ENCODE measurements at regions not wholly inside any gene's neighbourhood (a gene's known extent, or its start where the extent isn't known, plus 50 kb on each side); places are given as distances from the start of the nearest gene placed in this dataset.

- CTCF ChIA-PET, result interaction anchor here (1.2 to 1.5 kb wide), 8 partner anchors 9 to 82 kb away, joined by 3 to 6 read pairs (median 4); no protein-coding TSS in a partner anchor
- POLR2A ChIA-PET, result interaction anchor here (0.8 to 1.0 kb wide), 2 partner anchors 12 to 27 kb away, joined by 3 read pairs; no protein-coding TSS in a partner anchor
- Histone ChIP-seq H3K4me3 (ENCODE audit: control insufficient read depth in 1 of 7, extremely low read depth in 1 of 7, insufficient read depth in 4 of 7, low read depth in 2 of 7, low read length in 6 of 7) (peak overlapping the region in 2 of 7 experiments; percentile 2 to 24), H3K27me3 (replicated peaks in 2 of 5; ENCODE audit: control insufficient read depth in 4 of 5, insufficient read depth in 5 of 5, low read length in 4 of 5) (no peaks in the 10 kb centered on the region), H3K36me3 (ENCODE audit: control insufficient read depth in 4 of 4, insufficient read depth in 4 of 4, low read length in 3 of 4) (peaks cover 0 to 26% (median 4%) of the 10 kb centered on the region in 4 experiments), H3K27ac (ENCODE audit: insufficient read depth in 1 of 2, low read depth in 1 of 2, low read length in 2 of 2, poor library complexity in 1 of 2, severe bottlenecking in 2 of 2) (no peak overlapping the region), H3K4me1 (ENCODE audit: control extremely low read depth in 1 of 4, control insufficient read depth in 4 of 4, insufficient read depth in 4 of 4, low read length in 3 of 4) (peaks cover 7 to 59% (median 50%) of the 10 kb centered on the region in 4 experiments), H3K9me3 (ENCODE audit: control extremely low read depth in 1 of 5, control insufficient read depth in 4 of 5, insufficient read depth in 2 of 5, low read depth in 1 of 5, low read length in 4 of 5) (no peaks in the 10 kb centered on the region)
- peak in 2 of 3 donors; percentile 39 to 45 for DNase-seq
- WGBS (ENCODE audit: insufficient coverage), result 0% methylated on average over 5 of the region's 12 CpGs
Observed at GRCh38 chr17:77471984-77472461, 331.3 kb downstream of the SEC14L1 start.

GRCh38 chr17:77472468-77473310 lies 331.9 kb downstream of the SEC14L1 start:
- Histone ChIP-seq H3K9me3 (ENCODE audit: control extremely low read depth in 1 of 5, control insufficient read depth in 4 of 5, insufficient read depth in 2 of 5, low read depth in 1 of 5, low read length in 4 of 5) (no peaks in the 10 kb centered on the region), H3K4me3 (ENCODE audit: control insufficient read depth in 1 of 7, extremely low read depth in 1 of 7, insufficient read depth in 4 of 7, low read depth in 2 of 7, low read length in 6 of 7) (peak overlapping the region in 2 of 7 experiments; percentile 2 to 24), H3K36me3 (ENCODE audit: control insufficient read depth in 4 of 4, insufficient read depth in 4 of 4, low read length in 3 of 4) (peaks cover 0 to 24% (median 4%) of the 10 kb centered on the region in 4 experiments), H3K4me1 (ENCODE audit: control extremely low read depth in 1 of 4, control insufficient read depth in 4 of 4, insufficient read depth in 4 of 4, low read length in 3 of 4) (peaks cover 7 to 53% (median 44%) of the 10 kb centered on the region in 4 experiments), H3K27ac (ENCODE audit: insufficient read depth in 1 of 2, low read depth in 1 of 2, low read length in 2 of 2, poor library complexity in 1 of 2, severe bottlenecking in 2 of 2) (no peak overlapping the region), H3K27me3 (replicated peaks in 2 of 5; ENCODE audit: control insufficient read depth in 4 of 5, insufficient read depth in 5 of 5, low read length in 4 of 5) (no peaks in the 10 kb centered on the region)
- POLR2A ChIA-PET, result interaction anchor here (0.8 to 1.0 kb wide), 2 partner anchors 11 to 28 kb away, joined by 3 read pairs; no protein-coding TSS in a partner anchor
- 67% methylated on average over 9 of the region's 10 CpGs for WGBS (ENCODE audit: insufficient coverage)
- DNase-seq, result peak in 1 of 3 donors; percentile 36
- CTCF ChIA-PET, result interaction anchor here (1.2 to 1.5 kb wide), 8 partner anchors 10 to 83 kb away, joined by 3 to 6 read pairs (median 4); no protein-coding TSS in a partner anchor

- no peak for DNase-seq
- ChIA-PET CTCF (interaction anchor here (1.0 to 2.4 kb wide), 6 partner anchors 7 to 84 kb away, joined by 3 to 7 read pairs (median 6); no protein-coding TSS in a partner anchor), POLR2A (no interaction called here)
- 98% methylated on average over 4 of the region's 6 CpGs for WGBS (ENCODE audit: insufficient coverage)
- Histone ChIP-seq H3K36me3 (ENCODE audit: control insufficient read depth in 4 of 4, insufficient read depth in 4 of 4, low read length in 3 of 4) (peaks cover 0 to 25% (median 4%) of the 10 kb centered on the region in 4 experiments), H3K27ac (ENCODE audit: insufficient read depth in 1 of 2, low read depth in 1 of 2, low read length in 2 of 2, poor library complexity in 1 of 2, severe bottlenecking in 2 of 2) (no peak overlapping the region), H3K9me3 (ENCODE audit: control extremely low read depth in 1 of 5, control insufficient read depth in 4 of 5, insufficient read depth in 2 of 5, low read depth in 1 of 5, low read length in 4 of 5) (no peaks in the 10 kb centered on the region), H3K27me3 (replicated peaks in 2 of 5; ENCODE audit: control insufficient read depth in 4 of 5, insufficient read depth in 5 of 5, low read length in 4 of 5) (no peaks in the 10 kb centered on the region), H3K4me3 (ENCODE audit: control insufficient read depth in 1 of 7, extremely low read depth in 1 of 7, insufficient read depth in 4 of 7, low read depth in 2 of 7, low read length in 6 of 7) (no peak overlapping the region), H3K4me1 (ENCODE audit: control extremely low read depth in 1 of 4, control insufficient read depth in 4 of 4, insufficient read depth in 4 of 4, low read length in 3 of 4) (peaks cover 7 to 54% (median 44%) of the 10 kb centered on the region in 4 experiments)
Observed at GRCh38 chr17:77473615-77474226, 333.0 kb downstream of the SEC14L1 start.

GRCh38 chr17:77474292-77474988 lies 333.7 kb downstream of the SEC14L1 start:
- WGBS (ENCODE audit: insufficient coverage), result 95% methylated on average over 11 of the region's 12 CpGs
- H3K9me3 ChIP-seq (ENCODE audit: control extremely low read depth in 1 of 5, control insufficient read depth in 4 of 5, insufficient read depth in 2 of 5, low read depth in 1 of 5, low read length in 4 of 5), result no peaks in the 10 kb centered on the region
- no peak overlapping the region for H3K27ac ChIP-seq (ENCODE audit: insufficient read depth in 1 of 2, low read depth in 1 of 2, low read length in 2 of 2, poor library complexity in 1 of 2, severe bottlenecking in 2 of 2)
- H3K4me1 ChIP-seq (ENCODE audit: control extremely low read depth in 1 of 4, control insufficient read depth in 4 of 4, insufficient read depth in 4 of 4, low read length in 3 of 4), result peaks cover 7 to 61% (median 45%) of the 10 kb centered on the region in 4 experiments
- no peak overlapping the region for H3K4me3 ChIP-seq (ENCODE audit: control insufficient read depth in 1 of 7, extremely low read depth in 1 of 7, insufficient read depth in 4 of 7, low read depth in 2 of 7, low read length in 6 of 7)
- ChIA-PET CTCF (interaction anchor here (1.0 to 2.4 kb wide), 7 partner anchors 8 to 45 kb away, joined by 3 to 7 read pairs (median 3); no protein-coding TSS in a partner anchor), POLR2A (interaction anchor here (1.1 kb wide), 1 partner anchor 22 kb away, joined by 3 read pairs; no protein-coding TSS in a partner anchor)
- H3K36me3 ChIP-seq (ENCODE audit: control insufficient read depth in 4 of 4, insufficient read depth in 4 of 4, low read length in 3 of 4), result peaks cover 0 to 21% (median under 1%) of the 10 kb centered on the region in 4 experiments
- H3K27me3 ChIP-seq (replicated peaks in 2 of 5; ENCODE audit: control insufficient read depth in 4 of 5, insufficient read depth in 5 of 5, low read length in 4 of 5), result no peaks in the 10 kb centered on the region
- DNase-seq, result no peak

GRCh38 chr17:77475016-77475976 lies 334.5 kb downstream of the SEC14L1 start:
- peak overlapping the region in 1 of 7 experiments; percentile 43 for H3K4me3 ChIP-seq (ENCODE audit: control insufficient read depth in 1 of 7, extremely low read depth in 1 of 7, insufficient read depth in 4 of 7, low read depth in 2 of 7, low read length in 6 of 7)
- ChIA-PET POLR2A (interaction anchor here (1.1 kb wide), 1 partner anchor 23 kb away, joined by 3 read pairs; no protein-coding TSS in a partner anchor), CTCF (interaction anchor here (1.0 to 2.4 kb wide), 7 partner anchors 9 to 45 kb away, joined by 3 to 7 read pairs (median 3); no protein-coding TSS in a partner anchor)
- H3K4me1 ChIP-seq (ENCODE audit: control extremely low read depth in 1 of 4, control insufficient read depth in 4 of 4, insufficient read depth in 4 of 4, low read length in 3 of 4), result peaks cover 7 to 68% (median 47%) of the 10 kb centered on the region in 4 experiments
- H3K36me3 ChIP-seq (ENCODE audit: control insufficient read depth in 4 of 4, insufficient read depth in 4 of 4, low read length in 3 of 4), result peaks cover 0 to 16% (median 0%) of the 10 kb centered on the region in 4 experiments
- WGBS (ENCODE audit: insufficient coverage), result 71% methylated on average over 13 of the region's 27 CpGs
- peak; percentile 65 to 91 (median 91) for DNase-seq
- no peaks in the 10 kb centered on the region for H3K9me3 ChIP-seq (ENCODE audit: control extremely low read depth in 1 of 5, control insufficient read depth in 4 of 5, insufficient read depth in 2 of 5, low read depth in 1 of 5, low read length in 4 of 5)
- no peak overlapping the region for H3K27ac ChIP-seq (ENCODE audit: insufficient read depth in 1 of 2, low read depth in 1 of 2, low read length in 2 of 2, poor library complexity in 1 of 2, severe bottlenecking in 2 of 2)
- no peaks in the 10 kb centered on the region for H3K27me3 ChIP-seq (replicated peaks in 2 of 5; ENCODE audit: control insufficient read depth in 4 of 5, insufficient read depth in 5 of 5, low read length in 4 of 5)
